Muscle of back (tissue), 3 donors: ENCODE measurements at regions not wholly inside any gene's neighbourhood (a gene's known extent, or its start where the extent isn't known, plus 50 kb on each side); places are given as distances from the start of the nearest gene placed in this dataset.
"Not testable (repeated sequence)": the region's sequence is repeated elsewhere in the genome, so short reads cannot be mapped to it uniquely, and the experiment has no call there.

Experiments
- DNase-seq, 3 donors: peaks; one replicate each; pipeline versions ENCODE4 v3.0.0 to v3.0.0-alpha.2; 2013

DNA sequence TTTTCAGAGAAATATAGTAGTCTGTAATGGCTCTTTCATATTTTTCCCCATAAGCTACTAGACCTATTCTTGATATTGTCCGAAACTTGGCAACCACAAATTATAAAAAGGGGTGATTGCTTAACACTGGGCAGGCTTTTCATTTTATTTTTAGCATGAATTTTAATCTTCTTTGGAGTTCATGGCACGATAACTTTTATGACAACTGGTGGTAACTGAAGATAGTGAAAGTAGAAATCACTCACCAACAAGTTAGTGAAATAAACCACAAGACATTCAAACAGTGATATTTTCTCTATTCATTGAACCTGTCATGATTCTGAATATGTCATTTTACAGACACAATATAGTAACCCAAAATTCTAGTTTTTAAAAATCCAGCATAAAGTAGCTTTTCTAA is 213.9 kb downstream of the PRDM9 start:
- no peak for DNase-seq

DNA sequence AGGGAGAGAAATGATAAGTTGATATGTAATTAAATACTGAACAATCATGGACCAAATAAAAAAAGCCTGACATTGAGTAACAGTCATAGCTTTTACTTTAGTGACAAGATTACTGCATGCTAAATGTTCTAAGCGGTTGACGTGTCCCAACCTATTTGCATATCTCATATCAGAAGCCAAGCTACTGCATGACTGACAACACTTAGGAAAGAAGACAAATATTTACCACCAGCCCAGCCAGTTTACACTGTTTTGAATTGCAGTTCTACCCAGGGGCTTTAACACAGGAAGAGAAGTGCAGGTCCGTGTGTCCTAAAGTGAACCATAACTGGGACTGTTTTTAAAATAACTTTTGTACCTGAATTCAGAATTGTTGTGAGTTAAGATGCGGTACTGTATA is 219.9 kb downstream of the PRDM9 start:
- no peak for DNase-seq

DNA sequence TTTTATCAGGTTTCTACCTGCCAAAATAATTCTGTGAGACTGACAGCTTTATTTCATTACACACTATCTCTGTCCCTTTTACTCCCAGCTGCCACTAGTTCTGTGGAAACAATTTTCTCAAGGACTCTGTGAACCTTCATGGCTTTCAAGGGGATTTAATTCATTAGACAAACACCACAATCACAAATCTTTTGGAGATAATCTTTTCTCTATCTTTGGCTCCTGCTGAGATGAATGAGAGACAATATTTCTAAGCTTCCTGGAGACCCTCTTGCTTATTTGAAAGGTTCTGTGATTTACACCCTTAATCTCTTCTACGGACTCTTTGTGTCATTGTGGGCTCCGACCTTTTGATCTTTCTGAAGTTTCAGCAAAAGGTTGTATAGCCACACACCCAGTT is 222.6 kb downstream of the PRDM9 start:
- no peak for DNase-seq

DNA sequence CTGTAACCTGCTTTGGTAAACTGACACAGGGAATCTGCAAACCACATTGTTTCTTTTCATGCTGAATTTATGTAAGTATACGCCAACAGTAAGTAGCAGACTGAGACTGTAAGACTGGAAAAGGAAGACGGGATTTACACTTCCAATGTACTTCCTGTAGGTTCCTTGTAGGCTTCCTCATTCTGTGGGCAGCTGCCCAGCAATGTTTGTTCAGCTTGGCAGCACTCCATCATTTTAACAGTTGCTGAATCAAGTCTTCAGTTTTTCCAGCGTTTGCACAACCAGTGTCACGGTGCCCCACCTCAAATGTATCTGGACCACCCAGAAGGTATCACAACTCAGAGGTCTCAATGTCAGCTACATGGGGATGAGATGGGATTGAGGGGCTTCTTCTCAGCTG is 232.6 kb downstream of the PRDM9 start:
- DNase-seq: peak in 1 of 3 donors; percentile 2

DNA sequence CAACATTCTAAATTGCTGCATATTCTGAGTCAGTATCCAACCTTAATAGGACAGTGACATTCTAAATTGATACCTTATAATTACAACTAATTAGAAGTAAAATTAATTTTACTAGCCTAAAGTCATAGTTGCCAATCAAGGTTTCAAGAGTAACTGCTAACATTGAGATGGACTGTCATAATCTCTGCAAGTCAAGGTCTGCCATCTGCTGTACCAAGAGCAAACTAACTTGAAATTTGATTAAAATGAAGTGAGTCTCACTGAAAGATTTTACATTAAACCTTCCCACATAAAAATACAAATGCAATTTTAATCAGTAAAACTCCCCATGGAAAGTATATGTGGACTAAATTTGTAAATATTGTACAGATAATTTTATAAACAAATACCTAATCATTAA is 235.3 kb downstream of the PRDM9 start:
- peak in 1 of 3 donors; percentile 1 for DNase-seq

DNA sequence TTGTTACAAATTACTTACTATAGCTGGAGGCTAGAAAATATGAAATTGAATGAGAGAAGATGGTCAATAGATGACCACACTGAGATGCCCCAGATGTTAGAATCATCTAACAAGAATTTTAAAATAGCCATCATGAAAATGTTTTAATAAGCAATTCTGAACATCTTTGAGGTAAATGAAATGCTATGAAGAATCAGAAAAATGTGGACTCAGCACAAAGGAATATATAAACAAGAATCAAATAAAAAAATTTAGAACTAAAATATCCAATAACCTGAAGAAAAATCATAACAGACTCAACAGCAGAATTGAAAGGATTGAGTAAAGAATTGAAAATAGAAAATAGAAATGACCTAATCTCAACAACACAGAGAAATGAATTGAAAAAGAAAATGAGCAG is 248.5 kb downstream of the PRDM9 start:
- no peak for DNase-seq

DNA sequence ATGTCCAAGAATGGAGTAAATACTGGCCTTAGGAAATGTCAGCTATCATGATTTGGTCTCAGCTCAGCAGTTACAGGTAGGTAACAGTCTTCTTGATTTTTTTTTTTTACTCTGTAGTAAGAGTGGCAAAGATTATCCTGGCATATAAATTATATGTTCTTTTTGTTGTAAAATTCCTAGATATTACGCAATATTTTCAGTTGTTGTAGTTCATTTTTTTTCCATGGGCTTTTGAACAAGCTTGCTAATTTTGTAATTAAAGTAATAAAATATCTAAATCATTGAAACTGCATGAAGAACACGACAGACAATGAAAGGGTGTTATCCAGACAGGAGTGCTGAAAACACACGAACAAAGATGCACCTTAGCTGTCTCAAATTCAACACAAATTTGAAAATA is 249.4 kb downstream of the PRDM9 start:
- no peak for DNase-seq

DNA sequence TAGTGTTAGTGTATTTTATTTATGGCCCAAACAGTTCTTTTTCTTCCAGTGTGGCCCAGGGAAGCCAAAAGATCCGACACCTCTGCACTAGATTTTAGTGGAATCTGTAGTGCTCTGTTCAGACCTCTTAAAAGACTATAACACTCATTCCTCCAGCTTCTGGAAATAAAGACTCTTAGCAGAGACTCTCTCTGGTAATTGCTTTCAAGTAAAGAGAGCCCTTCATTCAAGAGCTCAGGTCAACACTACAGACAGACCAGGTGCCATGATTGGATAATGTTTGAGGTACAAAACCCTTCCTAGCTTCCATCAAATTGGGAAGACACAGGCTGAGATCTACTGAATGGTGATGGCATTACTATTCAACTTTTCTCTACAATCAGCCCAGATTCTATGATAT is 255.8 kb downstream of the PRDM9 start:
- DNase-seq: no peak

DNA sequence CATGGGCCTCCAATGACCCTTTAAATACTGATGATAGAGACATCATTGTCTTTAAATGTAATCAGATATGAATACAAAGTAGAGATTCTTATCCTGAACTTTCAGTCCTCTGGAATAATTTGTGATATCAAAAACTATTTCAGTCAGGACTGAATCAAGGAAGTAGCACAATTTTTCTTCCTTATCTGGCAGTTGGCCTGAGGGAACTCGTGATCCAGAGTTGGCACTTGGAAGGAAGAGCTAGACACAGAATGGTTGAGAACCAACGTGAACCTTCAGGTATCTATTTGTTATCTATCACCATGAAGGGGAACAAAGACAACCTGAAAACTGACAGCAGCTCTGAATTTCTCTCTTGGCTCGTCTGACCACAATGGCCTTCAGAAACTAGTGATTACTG is 269.3 kb downstream of the PRDM9 start:
- DNase-seq: no peak

DNA sequence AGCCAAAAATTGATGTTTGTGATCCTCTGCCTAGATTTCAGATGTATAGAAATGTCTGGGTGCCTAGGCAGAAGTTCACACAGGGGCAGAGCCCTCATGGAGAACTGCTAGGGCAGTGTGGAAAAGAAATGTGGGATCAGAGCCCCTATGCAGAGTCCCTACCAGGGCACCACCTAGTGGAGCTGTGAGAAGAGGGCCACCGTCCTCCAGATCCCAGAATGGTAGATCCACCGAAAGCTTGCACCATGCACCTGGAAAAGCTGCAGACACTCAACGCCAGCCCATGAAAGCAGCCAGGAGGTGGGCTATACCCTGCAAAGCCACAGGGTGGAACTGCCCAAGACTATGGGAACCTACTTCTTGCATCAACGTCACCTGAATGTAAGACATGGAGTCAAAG is 292.9 kb downstream of the PRDM9 start:
- DNase-seq: not testable (repeated sequence)

DNA sequence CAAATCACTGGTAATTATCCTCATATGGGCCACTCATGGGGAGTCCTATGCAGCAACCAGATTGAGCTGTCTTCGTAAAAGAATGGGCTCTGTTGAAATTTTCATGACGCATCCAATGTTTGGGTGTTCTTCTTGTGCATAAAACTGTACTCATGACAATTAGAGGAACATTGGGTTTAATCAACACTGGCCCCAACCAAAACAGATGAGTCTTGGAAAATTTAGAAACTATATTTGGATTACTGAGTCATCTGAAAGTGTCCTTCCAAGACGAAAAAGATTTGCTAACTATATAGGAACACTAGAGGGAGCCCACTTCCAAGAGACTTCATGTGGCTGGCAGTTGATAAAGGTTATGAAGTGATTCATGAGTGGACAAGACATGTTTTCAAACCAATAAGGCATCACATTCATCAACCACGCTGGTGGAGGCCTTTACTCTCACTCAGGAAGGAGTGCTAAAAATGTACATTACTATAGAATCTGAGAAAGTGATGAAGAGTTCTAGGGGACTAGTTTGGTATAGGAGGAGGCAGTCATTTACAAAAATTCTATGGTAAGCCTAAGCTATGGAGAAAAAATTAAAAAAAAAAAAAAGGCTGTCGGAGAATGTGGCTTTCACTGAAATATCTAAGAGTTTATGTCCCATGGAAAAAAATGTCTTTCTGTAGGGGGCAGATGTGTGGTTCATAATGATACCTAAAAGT is 313.5 kb downstream of the PRDM9 start:
- DNase-seq: peak; percentile 11 to 32 (median 24)

DNA sequence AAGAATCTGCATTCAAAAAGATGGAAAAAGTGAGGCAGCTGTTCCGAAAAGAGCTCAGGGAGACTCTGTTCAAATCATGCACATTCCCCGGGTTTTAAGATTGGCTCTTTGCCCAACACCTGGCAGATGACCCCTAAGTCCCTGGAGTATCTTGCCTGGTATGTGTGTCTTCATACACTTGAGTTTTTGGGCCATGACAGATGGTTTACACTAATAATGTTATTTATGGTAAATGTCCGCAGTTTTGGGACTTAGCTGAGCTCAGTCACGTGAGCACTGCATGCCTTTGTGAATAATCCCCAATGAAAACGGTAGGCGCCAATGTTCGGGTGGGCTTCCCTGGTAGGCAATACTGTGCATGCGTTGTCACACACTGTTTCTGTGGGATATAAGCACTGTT is 316.1 kb downstream of the PRDM9 start:
- peak in 1 of 3 donors; percentile 16 for DNase-seq

DNA sequence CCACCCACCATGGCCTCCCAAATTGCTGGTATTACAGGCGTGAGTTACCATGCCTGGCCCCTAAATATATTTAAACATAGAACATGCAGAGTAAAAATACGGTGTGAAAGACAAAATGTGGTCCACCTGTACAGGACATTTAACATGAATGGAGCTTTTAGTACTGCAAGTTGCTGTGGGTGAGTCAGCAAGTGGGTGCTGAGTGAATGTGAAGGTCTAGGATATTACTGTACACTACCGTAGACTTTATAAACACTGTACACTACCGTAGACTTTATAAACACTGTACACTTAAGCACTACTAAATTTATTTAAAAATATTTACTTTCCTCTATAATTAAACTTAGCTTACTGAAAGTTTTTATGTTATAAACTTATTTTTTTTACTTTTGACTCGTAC is 317.8 kb downstream of the PRDM9 start:
- no peak for DNase-seq

DNA sequence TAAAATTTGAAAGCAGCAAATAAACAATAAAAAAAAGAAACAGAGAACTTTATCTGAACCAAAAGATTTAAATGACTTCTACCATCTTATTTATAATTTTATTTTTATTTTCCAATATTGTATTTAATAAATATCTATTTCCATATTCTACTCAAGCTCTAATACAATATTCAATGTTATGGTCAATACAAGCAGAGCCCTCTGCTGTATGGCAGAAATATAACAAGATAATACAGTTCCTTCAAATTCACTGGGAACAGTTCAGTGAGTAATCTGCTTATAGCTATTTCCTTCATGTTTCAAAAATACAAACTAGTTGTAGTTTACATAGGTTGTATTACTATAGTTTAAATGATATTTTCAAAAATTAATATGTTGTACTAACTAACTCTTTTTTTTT is 332.7 kb downstream of the PRDM9 start:
- peak in 1 of 3 donors; percentile 2 for DNase-seq

DNA sequence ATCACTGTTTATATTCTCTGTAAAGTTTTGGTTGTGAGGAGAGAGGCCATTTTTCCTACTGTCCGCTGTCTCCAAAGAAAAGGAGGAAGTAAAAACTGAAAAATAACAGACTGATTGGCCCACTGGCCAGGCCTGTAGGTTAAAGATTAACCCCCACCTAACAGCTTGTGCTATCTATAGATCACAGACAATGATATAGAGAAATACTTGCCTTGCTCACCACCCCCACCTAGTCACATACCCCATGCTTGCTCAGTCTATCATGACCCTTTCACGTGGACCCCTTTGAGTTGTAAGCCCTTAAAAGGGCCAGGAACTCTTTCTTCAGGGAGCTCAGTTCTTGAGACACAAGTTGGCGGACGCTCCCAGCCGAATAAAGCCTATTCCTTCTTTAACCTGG is 357.4 kb downstream of the PRDM9 start:
- no peak for DNase-seq

DNA sequence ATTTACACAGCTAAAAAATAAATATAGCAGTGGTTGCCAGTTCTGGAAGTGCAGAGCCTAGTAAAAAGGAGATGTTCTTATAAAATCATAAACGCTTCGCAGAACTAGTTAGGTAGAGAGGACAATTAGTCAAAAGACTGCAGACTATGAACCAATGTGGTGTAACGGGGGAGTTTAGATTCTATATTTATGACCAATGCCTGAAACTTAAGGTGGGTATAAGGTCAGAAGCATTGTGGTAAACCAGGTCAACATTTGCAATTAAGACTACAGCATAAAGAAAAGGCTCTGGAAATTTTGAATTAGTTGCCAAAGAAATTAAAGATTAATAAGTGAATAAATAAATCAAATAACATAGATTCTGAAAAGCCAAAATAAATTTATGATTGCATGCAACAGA is 370.4 kb downstream of the PRDM9 start:
- DNase-seq: no peak

DNA sequence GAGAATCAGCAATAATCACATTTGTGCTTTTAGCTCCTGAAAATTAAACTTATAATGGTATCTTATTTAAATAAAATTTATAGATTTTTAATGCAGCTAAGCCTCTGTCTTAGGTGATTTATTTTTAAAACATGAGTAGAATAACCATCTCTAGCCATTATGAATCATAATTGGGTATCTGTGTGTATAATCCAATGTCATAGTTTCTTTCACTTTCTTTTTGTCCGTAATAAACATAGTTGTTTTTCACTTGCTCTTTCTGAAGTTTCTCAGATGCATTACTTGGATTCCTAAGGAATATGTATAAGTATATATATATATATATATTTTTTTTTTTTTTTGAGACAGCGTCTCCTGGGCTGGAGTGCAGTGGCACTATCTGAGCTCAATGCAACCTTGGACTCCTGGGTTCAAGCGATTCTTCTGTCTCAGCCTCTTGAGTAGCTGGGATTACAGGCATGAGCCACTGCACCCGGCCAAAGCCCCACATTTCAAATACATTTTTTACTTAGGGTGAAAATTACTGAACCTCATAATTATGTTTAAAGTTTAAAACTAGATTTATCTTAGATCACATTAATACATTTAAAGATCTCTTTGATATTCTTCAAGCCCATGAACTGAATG is 377.1 kb downstream of the PRDM9 start:
- no peak for DNase-seq

DNA sequence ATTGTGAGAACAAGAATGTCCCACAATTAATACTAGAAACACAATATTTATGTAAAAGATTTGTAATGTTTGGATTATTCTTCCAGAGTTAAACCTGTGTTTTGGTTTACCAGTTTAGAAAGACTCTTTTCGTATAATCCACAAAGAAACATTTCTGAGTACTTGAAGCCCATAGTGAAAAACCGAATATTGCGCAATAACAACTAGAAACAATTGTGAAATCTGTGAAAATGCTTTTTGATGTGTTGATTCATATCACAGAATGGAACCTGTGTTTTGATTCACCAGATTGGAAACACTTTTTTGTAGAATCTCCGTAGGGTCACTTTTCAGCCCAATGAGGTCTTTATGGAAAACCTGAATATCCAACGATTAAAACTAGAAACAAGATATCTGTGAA is 386.2 kb downstream of the PRDM9 start:
- DNase-seq: no peak

DNA sequence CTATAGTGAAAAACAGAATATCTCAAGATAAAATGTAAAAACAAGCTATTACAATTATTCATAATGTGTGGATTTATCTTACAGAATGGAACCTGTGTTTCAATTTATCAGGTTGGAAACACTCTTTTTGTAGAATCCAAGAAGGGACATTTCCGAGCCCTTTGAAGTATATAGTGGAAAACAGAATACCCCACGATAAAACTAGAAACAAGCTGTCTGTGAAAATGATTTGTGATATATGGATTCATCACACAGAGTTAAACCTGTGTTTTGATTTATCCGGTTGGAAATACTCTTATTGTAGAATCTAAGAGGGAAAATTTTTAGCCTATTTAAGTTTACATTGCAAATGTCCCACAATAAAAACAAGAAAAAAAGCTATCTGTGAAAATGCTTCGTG is 388.2 kb downstream of the PRDM9 start:
- DNase-seq: no peak

DNA sequence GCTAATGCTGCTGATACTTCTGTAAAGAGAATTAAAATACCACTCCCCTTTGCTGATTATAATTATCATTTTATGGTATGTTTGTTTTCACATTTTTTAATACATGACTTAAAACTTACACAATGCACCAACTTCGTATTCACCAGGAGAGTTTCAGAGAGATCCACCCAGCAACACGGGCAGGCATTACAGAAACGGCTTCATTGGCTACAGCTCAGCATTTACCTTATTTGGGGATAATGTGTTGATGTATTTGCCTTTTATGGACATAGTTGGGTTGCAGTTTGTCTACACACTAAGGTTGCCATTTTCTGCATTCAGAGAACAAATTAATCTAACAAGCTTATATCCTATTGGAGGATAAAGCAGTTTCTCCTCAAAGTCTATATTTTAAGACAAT is 423.6 kb downstream of the PRDM9 start:
- DNase-seq: no peak

DNA sequence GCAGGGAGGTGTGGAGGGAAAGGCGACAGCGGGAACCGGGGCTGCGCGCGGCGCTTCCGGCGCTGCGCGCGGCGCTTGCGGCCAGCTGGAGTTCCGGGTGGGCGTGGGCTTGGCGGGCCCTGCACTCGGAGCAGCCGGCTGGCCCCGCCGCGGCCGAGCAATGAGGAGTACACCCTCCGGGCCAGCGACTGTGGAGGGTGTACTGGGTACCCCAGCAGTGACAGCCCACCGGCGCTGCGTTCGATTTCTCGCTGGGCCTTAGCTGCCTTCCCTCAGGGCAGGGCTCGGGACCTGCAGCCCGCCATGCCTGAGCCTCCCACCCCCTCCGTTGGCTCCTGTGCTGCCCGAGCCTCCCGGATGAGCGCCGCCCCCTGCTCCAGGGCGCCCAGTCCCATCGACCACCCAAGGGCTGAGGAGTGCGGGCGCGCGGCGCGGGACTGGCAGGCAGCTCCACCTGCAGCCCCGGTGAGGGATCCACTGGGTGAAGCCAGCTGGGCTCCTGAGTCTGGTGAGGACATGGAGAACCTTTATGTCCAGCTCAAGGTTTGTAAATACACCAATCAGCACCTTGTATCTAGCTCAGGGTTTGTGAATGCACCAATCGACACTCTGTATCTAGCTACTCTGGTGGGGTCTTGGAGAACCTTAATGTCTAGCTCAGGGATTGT is 444.0 kb downstream of the PRDM9 start:
- DNase-seq: peak in 2 of 3 donors; percentile 0 to 1

DNA sequence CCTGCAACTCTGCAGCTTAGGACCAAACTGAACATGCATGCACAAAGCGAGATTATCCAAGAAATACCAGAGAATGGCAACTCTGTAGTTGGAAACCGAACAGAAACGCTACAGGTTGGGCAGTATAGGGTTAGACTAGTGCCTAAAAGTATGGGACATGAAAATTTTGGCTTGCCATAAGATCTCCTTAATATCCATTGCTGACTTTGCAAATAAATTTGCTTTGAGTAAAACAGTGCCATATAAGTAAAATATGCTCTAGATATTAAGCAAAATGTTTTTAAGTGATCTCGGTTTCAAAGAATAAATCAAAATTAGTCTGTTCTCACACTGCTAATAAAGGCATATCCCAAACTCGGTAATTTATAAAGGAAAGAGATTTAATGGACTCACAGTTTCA is 456.0 kb downstream of the PRDM9 start:
- no peak for DNase-seq

DNA sequence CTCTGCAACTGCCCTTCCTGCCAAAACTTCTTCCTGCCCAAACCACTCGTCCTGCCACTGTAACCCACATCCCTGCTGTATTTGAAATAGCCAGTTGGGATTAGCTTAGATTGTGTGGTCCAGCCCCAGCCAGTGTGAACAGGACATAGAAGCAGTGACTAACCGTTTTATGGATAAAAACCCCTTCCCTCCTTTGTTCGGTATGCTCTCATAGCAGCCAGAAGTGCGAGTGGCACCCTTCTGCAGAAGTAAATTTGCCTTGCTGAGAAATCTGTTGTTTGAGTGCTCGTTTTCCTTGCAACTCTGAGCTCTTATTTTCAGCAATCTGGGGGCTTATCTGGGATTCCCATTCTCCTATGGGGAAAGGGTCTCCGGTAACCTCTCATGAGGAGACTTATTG is 470.0 kb downstream of the PRDM9 start:
- DNase-seq: no peak
